ENCODE measurements at regions not wholly inside any gene's neighbourhood (a gene's known extent, or its start where the extent isn't known, plus 50 kb on each side); places are given as distances from the start of the nearest gene placed in this dataset.

DNA sequence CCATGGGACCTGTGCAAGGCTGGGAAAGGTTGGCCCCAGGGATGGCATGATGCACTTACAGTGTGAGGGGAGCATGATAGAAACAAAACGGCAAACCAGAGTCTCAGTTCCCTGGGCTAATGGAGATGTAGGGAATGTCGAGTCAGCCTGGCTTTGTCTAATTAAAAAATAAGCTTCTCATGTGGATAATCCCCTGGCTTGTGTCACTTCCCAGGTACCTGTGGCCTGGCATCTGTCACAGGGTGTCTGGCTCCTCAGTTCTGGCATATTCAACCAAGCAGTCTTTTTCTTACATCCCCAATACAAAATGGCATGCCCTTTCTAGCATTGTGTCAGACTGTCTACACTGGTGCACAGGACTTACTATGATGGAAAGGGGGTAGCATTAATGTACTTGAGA is 261.4 kb downstream of the GRIN2B start:
- TF ChIP-seq, protein P1, sequence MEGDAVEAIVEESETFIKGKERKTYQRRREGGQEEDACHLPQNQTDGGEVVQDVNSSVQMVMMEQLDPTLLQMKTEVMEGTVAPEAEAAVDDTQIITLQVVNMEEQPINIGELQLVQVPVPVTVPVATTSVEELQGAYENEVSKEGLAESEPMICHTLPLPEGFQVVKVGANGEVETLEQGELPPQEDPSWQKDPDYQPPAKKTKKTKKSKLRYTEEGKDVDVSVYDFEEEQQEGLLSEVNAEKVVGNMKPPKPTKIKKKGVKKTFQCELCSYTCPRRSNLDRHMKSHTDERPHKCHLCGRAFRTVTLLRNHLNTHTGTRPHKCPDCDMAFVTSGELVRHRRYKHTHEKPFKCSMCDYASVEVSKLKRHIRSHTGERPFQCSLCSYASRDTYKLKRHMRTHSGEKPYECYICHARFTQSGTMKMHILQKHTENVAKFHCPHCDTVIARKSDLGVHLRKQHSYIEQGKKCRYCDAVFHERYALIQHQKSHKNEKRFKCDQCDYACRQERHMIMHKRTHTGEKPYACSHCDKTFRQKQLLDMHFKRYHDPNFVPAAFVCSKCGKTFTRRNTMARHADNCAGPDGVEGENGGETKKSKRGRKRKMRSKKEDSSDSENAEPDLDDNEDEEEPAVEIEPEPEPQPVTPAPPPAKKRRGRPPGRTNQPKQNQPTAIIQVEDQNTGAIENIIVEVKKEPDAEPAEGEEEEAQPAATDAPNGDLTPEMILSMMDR (CRISPR knock-in tag; IDR thresholded peaks at IDR 0.05): no peak
- TF ChIP-seq PBX3 (CRISPR knock-in tag; IDR thresholded peaks at IDR 0.05; ENCODE audit: borderline replicate concordance): no peak
- TF ChIP-seq, protein P2, sequence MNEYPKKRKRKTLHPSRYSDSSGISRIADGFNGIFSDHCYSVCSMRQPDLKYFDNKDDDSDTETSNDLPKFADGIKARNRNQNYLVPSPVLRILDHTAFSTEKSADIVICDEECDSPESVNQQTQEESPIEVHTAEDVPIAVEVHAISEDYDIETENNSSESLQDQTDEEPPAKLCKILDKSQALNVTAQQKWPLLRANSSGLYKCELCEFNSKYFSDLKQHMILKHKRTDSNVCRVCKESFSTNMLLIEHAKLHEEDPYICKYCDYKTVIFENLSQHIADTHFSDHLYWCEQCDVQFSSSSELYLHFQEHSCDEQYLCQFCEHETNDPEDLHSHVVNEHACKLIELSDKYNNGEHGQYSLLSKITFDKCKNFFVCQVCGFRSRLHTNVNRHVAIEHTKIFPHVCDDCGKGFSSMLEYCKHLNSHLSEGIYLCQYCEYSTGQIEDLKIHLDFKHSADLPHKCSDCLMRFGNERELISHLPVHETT (CRISPR knock-in tag; conservative IDR thresholded peaks at IDR 0.05): no peak
- TF ChIP-seq NFYB (CRISPR knock-in tag; IDR thresholded peaks at IDR 0.05): no peak
- no peak for TF ChIP-seq TBP (CRISPR knock-in tag; IDR thresholded peaks at IDR 0.05)

All from HepG2 (cell line).